Stomach (tissue), 4 donors: ENCODE measurements at regions not wholly inside any gene's neighbourhood (a gene's known extent, or its start where the extent isn't known, plus 50 kb on each side); places are given as distances from the start of the nearest gene placed in this dataset.

Experiments
- CTCF ChIP-seq, 7 experiments: fragments of 450-650 bp in 4 of 7; fragments of 200-600 bp in 3 of 7; sonication (generic) in 3 of 7; IDR thresholded peaks; one replicate each; pipeline ENCODE4 v1.5.1; 2016 to 2019; ENCODE audit warnings: antibody characterized with exemption in 7 of 7, control low read depth in 2 of 7, mild to moderate bottlenecking in 1 of 7
- EP300 ChIP-seq: sonication (generic); formaldehyde crosslinking; IDR thresholded peaks from one replicate; pipeline ENCODE4 v1.6.1; 2017; ENCODE audit warnings: antibody characterized with exemption
- POLR2AphosphoS5 ChIP-seq, 3 donors: sonication (generic); formaldehyde crosslinking; IDR thresholded peaks; one replicate each; pipeline ENCODE4 v1.6.1; 2016; ENCODE audit warnings: antibody characterized with exemption in 3 of 3

GRCh38 chr10:108989976-108990375 lies 933.3 kb downstream of the XPNPEP1 start:
- TF ChIP-seq POLR2AphosphoS5 (IDR thresholded peaks at IDR 0.05) (no peak), CTCF (IDR thresholded peaks at IDR 0.05) (no peak), EP300 (no peak)
